PC-9 (cell line): ENCODE measurements at regions not wholly inside any gene's neighbourhood (a gene's known extent, or its start where the extent isn't known, plus 50 kb on each side); places are given as distances from the start of the nearest gene placed in this dataset.

Experiments used
- EZH2 ChIP-seq: fragments of 200-600 bp; sonication (generic); IDR thresholded peaks from 2 replicates; pipeline ENCODE4 v1.8.0; 2017; ENCODE audit warnings: antibody characterized with exemption, low read depth
- TF ChIP-seq, protein P1 (sequence below): fragments of 200-600 bp; sonication (generic); conservative IDR thresholded peaks from 2 replicates; pipeline ENCODE4 v1.6.1; 2017; ENCODE audit warnings: mixed run types, antibody characterized with exemption, mild to moderate bottlenecking, moderate library complexity

DNA sequence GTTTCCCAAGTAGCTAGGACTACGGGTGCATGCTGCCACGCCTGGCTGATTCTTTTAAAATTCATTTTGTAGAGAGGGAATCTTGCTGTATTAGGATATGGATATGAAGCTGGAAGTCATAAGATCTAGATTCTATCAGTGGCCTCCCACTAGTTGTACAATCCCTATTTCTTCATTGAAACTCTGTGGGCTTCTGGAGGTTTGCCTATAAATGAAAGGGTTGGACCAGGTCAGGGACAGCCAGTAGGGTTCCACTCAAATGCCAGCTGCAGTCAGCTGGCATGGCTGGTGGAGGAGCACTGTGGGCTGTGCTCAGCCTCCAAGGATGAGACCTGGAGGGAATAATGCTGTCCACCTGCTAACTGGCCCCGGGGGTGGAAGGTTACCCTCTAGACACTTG lies 110.2 kb upstream of the GJB6 start:
- TF ChIP-seq, protein P1, sequence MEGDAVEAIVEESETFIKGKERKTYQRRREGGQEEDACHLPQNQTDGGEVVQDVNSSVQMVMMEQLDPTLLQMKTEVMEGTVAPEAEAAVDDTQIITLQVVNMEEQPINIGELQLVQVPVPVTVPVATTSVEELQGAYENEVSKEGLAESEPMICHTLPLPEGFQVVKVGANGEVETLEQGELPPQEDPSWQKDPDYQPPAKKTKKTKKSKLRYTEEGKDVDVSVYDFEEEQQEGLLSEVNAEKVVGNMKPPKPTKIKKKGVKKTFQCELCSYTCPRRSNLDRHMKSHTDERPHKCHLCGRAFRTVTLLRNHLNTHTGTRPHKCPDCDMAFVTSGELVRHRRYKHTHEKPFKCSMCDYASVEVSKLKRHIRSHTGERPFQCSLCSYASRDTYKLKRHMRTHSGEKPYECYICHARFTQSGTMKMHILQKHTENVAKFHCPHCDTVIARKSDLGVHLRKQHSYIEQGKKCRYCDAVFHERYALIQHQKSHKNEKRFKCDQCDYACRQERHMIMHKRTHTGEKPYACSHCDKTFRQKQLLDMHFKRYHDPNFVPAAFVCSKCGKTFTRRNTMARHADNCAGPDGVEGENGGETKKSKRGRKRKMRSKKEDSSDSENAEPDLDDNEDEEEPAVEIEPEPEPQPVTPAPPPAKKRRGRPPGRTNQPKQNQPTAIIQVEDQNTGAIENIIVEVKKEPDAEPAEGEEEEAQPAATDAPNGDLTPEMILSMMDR: no peak
- no peak for TF ChIP-seq EZH2
